22Rv1 (cell line): ENCODE measurements at regions not wholly inside any gene's neighbourhood (a gene's known extent, or its start where the extent isn't known, plus 50 kb on each side); places are given as distances from the start of the nearest gene placed in this dataset.

ENCODE experiments used
- ZFX ChIP-seq: fragments of 450-650 bp; IDR thresholded peaks from 2 replicates; pipeline ENCODE4 v1.6.1; 2017; ENCODE audit warnings: antibody characterized with exemption, borderline replicate concordance
- TF ChIP-seq, protein P1 (sequence below): fragments of 450-650 bp; IDR thresholded peaks from 2 replicates; pipeline ENCODE4 v1.5.1; 2017; ENCODE audit warnings: mild to moderate bottlenecking

DNA sequence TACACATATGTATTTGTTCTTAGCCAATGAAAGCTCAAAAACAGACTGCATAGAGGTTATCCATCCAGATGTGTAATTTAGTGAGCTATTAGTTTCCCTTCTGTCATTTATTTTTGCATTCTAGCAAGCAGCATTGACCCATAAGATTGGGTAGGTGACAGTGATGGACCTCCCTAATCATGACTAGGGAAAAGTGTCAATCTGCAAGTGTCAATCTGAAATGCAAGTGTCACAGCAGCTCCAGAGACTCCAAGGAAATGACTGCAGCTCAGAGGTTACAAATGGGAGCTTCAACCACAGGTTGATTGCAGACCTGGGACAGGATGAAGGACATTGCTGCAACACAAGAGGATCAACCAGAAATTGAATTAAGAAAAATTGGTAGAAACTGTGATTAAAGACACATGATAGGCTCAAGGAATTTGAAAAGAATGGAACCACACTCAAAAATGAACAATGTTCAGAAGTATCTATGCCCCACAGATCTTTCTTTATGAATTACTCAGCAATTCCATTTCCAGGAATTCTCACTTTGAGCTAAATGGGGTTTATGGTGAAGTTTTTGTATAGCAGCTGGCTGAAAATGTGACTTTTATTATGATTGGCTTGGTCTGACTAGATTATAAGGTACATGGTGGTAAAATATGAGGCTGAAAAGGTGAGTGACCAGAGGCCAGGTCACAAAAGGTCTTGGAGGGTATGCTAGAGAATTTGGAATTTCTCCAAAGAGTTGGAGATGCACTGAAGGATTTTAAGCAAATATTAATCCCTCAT, 59.6 kb upstream of the HTR4 start:
- TF ChIP-seq, protein P1, sequence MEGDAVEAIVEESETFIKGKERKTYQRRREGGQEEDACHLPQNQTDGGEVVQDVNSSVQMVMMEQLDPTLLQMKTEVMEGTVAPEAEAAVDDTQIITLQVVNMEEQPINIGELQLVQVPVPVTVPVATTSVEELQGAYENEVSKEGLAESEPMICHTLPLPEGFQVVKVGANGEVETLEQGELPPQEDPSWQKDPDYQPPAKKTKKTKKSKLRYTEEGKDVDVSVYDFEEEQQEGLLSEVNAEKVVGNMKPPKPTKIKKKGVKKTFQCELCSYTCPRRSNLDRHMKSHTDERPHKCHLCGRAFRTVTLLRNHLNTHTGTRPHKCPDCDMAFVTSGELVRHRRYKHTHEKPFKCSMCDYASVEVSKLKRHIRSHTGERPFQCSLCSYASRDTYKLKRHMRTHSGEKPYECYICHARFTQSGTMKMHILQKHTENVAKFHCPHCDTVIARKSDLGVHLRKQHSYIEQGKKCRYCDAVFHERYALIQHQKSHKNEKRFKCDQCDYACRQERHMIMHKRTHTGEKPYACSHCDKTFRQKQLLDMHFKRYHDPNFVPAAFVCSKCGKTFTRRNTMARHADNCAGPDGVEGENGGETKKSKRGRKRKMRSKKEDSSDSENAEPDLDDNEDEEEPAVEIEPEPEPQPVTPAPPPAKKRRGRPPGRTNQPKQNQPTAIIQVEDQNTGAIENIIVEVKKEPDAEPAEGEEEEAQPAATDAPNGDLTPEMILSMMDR, result no peak
- TF ChIP-seq ZFX, result no peak
